ENCODE measurements at regions not wholly inside any gene's neighbourhood (a gene's known extent, or its start where the extent isn't known, plus 50 kb on each side); places are given as distances from the start of the nearest gene placed in this dataset.

DNA sequence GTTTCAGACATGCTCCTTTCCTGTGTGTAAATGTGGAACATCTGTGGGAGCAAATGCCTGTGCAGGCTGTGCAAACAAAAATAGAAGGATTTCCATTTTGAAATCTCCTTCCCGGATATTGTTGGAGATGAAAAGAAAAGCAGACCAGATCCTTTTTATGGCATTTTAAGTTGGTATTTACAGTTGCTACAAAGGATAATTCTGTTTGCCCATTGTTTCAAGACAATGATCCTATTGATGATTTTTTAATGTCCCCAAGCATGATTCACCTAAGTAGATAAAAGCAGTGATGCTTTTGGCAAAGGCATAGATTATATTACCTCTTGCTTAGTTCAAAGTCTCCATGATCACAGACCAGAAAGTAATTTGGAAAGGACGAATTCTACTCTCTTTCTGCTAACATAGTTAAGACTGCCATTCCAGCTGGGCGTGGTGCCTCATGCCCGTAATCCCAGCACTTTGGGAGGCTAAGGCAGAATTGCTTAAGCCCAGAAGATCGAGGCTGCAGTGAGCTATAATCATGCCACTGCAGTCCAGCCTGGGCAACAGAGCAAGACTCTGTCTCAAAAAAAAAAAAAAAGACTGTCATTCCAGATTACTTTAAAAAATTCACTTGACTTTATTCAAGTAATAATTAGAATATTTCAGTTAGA lies 209.6 kb upstream of the SLC39A10 start:
- no peak for TF ChIP-seq POLR2A (IDR thresholded peaks at IDR 0.05)
- TF ChIP-seq, protein P1, sequence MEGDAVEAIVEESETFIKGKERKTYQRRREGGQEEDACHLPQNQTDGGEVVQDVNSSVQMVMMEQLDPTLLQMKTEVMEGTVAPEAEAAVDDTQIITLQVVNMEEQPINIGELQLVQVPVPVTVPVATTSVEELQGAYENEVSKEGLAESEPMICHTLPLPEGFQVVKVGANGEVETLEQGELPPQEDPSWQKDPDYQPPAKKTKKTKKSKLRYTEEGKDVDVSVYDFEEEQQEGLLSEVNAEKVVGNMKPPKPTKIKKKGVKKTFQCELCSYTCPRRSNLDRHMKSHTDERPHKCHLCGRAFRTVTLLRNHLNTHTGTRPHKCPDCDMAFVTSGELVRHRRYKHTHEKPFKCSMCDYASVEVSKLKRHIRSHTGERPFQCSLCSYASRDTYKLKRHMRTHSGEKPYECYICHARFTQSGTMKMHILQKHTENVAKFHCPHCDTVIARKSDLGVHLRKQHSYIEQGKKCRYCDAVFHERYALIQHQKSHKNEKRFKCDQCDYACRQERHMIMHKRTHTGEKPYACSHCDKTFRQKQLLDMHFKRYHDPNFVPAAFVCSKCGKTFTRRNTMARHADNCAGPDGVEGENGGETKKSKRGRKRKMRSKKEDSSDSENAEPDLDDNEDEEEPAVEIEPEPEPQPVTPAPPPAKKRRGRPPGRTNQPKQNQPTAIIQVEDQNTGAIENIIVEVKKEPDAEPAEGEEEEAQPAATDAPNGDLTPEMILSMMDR (IDR thresholded peaks at IDR 0.05 in 4 of 5, conservative IDR thresholded peaks at IDR 0.05 in 1 of 5) = no peak
